ENCODE measurements at regions not wholly inside any gene's neighbourhood (a gene's known extent, or its start where the extent isn't known, plus 50 kb on each side); places are given as distances from the start of the nearest gene placed in this dataset.
"Not testable (repeated sequence)": the region's sequence is repeated elsewhere in the genome, so short reads cannot be mapped to it uniquely, and the experiment has no call there.

GRCh38 chr2:120637847-120638246 is 97.8 kb upstream of the GLI2 start:
- no peak for ATAC-seq

DNA sequence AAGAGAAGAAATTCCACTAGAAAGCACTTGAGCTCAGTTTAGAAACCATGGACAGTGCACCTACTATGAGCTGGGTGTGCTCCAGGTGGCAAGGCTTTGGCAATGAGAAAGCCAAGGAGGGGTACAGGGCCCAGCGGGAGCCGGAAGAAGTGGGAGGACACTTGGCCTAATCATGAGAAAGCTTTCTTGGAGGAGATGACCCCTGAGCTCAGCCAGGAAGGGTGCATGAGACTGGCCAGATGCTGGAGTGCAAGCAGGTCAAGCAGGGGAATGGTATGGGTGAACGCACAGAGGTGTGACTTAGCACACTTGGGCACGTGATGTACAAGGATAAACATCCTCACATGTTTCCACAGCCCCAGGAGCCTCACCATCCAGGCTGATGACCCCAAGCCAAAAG is 97.2 kb upstream of the GLI2 start:
- ATAC-seq, result no peak

DNA sequence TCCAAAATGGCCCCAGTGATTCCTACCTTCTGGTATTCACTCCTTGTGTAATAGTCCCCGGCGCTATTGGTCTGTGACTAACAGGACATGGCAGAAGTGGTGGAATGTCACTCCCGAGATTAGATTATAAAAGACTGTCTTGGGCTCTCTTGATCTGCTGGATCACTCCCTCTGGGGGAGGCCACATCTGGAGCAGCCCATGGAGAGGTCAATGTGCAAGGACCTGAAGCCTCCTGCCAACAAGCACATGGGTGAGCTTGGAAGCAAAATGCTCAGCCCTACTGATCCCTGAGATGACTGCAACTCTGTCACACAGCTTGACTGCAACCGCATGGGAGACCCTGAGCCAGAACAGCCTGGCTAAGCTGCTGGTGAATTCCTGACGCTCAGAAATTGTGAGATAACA is 94.3 kb upstream of the GLI2 start:
- ATAC-seq, result no peak

DNA sequence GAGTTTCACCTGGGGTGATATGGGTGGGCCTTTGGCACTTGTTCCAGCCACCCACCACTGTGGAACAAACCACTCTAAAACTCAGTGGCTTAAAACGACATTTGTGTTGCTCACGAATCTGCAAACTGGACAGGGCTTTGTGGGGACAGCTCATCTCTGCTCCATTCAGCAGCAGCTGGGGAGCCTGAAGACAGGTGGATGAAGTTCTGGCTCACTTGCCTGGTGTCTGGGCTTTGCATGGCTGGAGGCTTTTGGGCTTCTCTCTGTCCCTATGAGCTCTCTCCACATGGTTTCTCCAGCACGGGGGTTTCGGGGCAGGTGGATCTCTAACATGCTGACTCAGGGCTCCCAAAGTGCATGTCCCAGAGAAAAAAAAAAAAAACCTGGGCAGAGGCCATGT is 93.0 kb upstream of the GLI2 start:
- ATAC-seq, result no peak

DNA sequence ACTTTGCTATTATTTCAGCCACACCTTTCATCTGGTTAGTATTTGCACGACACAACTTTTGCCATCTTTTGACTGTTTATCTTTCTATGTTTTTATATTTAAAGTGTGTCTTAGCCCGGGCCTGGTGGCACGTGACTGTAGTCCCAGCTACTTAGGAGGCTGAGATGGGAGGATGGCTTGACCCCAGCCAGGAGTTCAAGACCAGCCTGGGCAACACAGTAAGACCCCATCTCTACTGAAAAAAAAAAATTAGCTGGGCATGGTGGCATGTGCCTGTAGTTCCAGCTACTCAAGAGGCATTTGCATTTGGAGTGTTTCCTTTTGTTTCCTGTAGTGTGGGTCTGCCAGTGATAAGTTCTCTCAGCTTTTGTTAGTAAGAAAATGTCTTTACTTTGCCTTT is 88.7 kb upstream of the GLI2 start:
- no peak for ATAC-seq

DNA sequence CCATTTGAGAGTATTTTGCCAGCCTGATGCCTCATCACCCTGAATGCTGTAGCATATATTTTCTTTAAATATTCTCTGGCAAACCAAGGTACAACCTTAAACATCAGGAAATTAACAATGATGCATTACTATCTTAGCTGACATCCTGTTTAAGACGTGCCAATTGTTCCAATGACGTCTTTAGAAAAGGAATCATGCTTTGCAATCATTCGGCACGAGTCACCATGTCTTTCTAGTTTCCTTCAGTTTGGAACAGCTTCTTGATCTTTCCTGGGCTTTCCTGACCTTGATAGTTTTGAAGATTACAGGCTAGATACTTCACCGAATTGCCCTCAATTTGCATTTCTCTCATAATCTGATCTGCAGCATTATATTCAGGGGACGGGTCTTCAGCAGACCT is 88.2 kb upstream of the GLI2 start:
- no peak for ATAC-seq

GRCh38 chr2:120649381-120649780 is 86.3 kb upstream of the GLI2 start:
- not testable (repeated sequence) for ATAC-seq

DNA sequence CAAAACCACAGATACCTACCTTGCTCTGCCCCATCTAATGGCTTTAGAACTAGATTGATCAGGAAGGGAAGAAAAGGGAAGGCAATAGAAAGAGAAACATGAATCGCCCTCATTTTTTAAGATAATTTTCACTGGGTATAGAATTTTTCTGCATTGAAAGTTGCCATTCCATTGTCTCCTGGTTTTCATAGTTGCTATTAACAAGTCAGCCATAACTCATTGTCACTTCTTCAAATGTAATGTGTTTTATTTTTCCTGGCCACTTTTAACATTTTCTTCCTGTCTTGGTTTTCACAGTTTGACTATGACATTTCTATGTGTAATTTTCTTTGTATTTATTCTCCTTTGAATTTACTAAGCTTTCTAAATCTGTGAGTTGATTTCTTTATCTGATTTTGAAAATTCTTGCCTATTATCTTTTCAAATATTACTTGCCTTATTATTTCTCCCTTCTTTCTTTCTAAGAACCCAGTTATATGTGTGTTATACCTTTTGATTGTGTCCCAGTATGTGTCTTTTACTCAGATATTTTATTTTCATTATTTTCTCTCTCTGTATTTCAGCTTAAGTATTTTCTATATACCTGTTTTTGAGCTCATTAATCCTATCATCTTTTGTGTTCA is 85.5 kb upstream of the GLI2 start:
- no peak for ATAC-seq

GRCh38 chr2:120651818-120652217 is 83.8 kb upstream of the GLI2 start:
- ATAC-seq, result no peak

- ATAC-seq, result no peak
Measured at GRCh38 chr2:120653046-120653445, 82.6 kb upstream of the GLI2 start.

DNA sequence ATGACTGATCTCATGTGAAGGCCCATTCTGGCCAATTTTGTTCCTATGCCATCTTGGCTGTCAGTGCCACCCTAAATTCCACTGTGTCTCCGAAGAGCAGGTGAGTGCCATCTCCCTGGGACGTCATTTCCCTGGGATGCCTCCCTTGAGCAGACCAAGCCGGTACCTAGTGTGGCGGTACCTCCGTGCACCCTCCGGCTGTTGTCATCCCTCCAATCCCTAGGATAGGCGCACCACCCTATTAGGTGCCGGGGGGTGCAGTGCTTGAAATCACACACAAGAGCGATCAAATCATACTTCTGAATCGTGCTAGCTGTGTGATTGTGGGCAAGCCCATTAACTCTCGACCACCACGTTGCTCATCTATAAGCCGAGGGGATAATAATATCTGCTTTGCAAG is 81.8 kb upstream of the GLI2 start:
- ATAC-seq, result no peak

DNA sequence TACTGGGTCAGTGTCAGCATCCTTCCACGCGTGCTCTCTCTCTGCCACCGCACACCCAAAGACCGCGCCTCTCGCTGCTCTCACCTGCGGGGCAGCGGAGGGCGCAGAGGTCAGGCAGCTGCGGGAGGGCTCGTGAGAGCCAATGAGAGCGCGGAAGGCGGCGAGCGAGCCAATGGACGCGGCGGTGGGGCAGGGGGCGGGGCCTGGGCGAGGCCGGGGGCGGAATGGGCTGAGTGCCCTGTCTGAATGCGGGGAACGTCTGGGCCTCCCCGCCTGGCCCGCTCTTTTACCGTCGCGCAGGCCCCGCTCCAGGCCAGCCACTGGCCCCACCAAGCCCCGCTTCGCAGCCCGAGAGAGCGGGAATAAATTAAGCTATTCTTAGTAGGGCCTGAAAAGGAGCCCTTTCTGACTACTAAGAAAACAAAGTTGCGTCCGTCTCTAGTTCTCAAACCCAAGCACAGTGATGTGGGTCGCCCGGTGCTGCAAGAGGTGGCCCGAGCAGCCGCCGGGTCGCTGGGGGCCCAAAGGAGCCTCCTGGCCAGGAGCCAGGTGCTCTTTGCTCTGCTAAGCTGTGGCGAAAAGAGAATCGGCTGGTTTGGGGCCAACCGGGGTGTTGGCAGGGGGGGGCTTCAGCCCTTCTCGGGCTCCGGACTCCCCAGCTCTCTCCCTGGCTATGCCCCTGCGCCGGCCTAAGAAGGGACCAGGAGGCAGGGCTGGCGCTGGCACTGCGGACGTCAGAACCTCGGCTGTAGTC is 81.1 kb upstream of the GLI2 start:
- no peak for ATAC-seq

DNA sequence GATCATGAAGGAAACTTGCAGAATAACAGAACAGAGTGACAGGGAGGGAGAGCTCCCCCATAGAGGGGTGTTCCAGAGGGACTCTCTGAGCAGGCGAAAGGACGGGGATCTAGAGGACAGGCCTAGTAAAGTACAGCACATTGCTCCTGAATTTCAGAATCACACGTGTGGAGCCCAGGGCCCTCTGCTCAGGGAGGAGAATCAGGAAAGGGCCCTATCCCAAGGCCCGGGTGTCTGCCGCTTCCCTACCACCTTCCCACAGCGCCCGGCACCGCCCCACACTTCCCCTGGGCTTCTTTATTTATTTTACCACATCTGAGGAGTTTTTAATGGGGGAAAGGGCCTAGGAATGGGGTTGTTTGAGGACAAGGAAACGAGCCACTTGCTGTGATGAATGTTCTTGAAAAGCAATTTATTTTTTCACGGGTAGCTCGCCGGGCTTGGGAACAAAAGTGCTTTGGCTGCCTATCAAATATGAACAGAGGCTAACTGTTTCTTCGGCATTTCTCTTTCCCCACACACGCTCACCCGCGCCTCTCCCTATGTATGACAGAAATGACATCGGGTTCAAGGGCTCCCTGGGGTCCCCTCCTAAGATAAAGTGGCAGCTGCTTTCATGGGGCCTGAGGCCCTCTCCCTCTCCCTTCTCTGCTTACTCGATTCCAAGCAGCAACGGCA is 79.3 kb upstream of the GLI2 start:
- ATAC-seq, result no peak

DNA sequence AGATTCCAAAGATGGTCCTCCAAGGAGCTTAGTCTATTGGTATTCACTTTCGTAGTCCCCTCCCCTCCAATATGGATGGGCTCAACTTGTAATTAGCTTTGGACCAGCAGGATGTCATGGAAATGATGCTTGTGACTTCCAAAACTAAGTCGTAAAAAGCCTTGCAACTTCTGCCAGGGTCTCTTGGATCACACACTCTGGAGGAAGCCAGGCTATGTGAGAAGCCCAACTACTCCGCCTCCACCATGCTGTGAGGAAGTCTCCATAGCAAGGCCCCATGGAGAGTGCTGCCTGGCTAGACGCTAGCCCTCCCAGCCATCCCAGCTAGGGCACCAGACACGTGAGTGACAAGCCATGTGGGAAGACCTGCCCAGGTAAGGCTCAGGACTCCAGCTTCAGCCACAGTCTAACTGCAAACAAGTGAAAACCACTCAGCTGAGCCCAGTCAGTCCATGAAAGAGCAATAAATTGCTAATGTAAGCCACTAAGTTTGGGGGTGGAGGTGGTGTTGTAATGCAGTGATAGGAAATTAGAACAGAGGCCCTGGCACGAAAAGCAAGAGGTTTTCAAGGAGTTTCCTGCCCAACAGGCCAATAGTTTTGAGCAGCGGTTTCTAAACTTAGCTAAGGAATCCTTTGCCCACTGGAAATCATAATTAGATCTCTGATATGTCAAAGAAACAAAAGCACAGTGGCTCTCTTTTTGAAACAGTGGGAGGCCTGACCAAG is 77.5 kb upstream of the GLI2 start:
- no peak for ATAC-seq

DNA sequence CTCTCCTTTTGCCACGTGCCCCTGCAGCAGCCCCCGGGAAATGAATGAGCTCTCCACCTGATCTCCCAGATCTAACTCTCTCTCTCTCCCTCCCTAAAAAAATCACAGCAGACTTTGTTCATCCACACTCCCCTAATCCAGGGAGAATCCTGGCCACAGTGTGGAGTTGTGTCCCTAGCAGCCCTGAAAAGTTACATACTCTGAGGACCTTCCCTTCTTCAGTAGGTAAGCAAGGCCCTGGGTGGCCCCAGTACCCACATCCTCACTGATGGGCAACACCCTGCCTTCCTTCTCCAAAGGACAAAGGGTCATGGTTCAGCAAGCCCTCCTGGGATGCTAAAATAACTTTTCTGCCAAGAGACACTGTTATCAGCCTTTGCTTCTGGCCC is 76.9 kb upstream of the GLI2 start:
- no peak for ATAC-seq

DNA sequence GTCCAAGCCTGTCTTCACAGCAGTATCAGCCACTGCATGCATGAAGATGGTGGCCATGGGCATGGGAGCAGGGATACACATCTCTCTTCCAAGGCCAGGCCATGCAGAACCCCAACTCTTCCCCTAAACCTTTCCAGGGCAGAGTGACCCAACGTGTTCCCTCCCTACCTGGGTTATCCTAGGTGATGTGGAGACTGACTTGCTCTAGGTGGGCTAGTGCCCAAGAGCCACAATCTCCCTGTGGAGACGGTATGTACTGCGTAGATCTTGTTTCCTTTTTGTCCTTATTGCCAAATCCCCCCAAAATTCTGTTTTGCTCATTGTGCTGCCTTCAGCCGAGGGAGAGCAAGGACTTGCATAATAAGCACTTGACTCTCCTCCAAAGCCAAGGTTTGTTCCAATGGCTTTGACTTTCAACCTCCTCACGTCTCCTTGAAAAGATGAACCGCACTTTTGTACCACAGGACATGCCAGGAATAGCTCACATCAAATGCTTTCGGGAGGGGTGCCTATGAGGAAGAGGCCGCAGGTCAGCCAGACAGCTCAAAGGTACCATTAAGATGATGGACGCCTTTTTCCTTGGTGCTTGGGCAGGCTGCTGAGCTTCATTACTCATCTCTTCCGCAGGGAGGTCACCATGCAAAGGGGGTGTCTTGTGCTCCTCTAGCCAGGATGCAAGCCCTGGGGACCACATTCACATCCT is 76.2 kb upstream of the GLI2 start:
- no peak for ATAC-seq

- no peak for ATAC-seq
Measured at GRCh38 chr2:120660056-120660694, 75.5 kb upstream of the GLI2 start.

- ATAC-seq, result no peak
Measured at GRCh38 chr2:120660771-120661459, 74.8 kb upstream of the GLI2 start.

DNA sequence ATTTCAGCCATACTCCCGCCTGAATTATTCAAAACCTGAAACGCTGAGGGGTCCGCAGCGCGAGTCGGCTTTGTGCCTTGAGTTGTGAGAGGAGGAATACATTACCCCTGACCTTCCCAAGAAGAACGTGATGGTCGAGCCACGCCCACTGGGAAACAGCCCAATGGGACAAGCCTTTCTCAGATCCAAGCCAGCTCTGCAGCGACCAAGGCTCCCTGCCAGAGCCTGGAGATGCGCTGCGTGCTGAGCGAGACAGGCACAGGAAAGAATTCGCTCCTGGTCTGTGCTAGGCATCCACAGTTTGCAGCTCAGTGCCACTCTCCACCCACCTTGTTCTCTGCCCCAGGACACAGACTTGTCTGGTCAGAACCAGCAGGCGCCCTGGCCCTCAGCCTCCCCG is 74.1 kb upstream of the GLI2 start:
- ATAC-seq, result no peak

- ATAC-seq, result no peak
Measured at GRCh38 chr2:120662046-120662445, 73.6 kb upstream of the GLI2 start.

- ATAC-seq, result no peak
Measured at GRCh38 chr2:120662746-120663145, 72.9 kb upstream of the GLI2 start.

DNA sequence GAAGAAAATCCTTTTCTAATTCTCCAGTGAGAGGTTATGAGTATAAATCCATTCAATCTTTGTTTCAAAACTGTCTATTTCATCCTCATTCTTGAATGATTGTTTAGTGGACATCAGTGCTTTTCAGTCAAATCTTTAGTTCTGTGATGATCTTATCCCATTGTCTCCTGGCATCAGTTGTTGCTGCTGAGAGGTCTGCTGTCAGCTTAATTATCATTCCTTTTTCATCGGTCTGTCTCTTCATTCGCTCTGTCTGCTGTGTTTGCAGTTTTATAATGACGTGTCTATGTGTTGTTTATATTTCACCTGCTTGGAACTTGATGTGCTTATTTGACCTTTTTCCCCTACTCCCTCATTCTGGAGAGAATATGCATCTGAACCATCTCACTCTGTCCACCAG is 69.2 kb upstream of the GLI2 start:
- ATAC-seq, result no peak
